HUES64 (cell line): ENCODE measurements at regions not wholly inside any gene's neighbourhood (a gene's known extent, or its start where the extent isn't known, plus 50 kb on each side); places are given as distances from the start of the nearest gene placed in this dataset.

Experiments
- H3K27ac ChIP-seq: 2 replicates; pipeline ENCODE4 v1.7.0; 2013; ENCODE audit warnings: low read depth, low read length, inconsistent platforms
- H3K27me3 ChIP-seq: 2 replicates; pipeline ENCODE4 v1.6.1; 2013; ENCODE audit warnings: mild to moderate bottlenecking, low read length; ENCODE audit not compliant: insufficient read depth
- H3K36me3 ChIP-seq: 2 replicates; pipeline ENCODE4 v1.6.1; 2013; ENCODE audit warnings: mild to moderate bottlenecking, low read length; ENCODE audit not compliant: insufficient read depth
- H3K4me1 ChIP-seq: 2 replicates; pipeline ENCODE4 v1.6.1; 2013; ENCODE audit warnings: mild to moderate bottlenecking, low read length, moderate library complexity; ENCODE audit not compliant: insufficient read depth
- H3K4me3 ChIP-seq: 2 replicates; pipeline ENCODE4 v1.5.1; 2013; ENCODE audit warnings: mild to moderate bottlenecking, low read length, moderate library complexity
- H3K9ac ChIP-seq: 2 replicates; pipeline ENCODE4 v1.6.1; 2013; ENCODE audit warnings: mild to moderate bottlenecking, low read depth, low read length
- H3K9me3 ChIP-seq: 2 replicates; pipeline ENCODE4 v1.6.1; 2013; ENCODE audit warnings: low read depth, low read length; ENCODE audit not compliant: insufficient read depth

DNA sequence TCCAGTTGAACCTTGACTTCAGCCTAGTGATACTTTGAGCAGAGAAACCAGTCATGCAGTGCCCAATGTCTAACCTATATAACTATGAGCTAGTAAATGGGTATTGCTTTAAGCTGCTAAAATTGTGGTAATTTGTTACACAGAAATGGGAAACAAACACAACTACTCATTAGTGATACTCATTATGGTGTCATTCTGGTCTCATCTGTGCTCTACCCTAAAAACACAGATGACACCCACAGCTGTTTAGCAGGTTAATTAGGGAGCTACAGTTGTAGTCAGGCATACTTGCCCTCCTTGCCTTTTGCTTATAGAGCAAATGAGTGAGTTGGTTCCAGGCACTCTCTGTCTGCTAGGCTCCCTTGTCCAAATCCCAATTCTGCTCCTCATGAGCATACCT lies 50.0 kb upstream of the ATF7IP start:
- Histone ChIP-seq H3K9ac (no peak overlapping the region), H3K9me3 (no peaks in the 10 kb centered on the region), H3K36me3 (no peaks in the 10 kb centered on the region), H3K4me3 (no peak overlapping the region), H3K27ac (no peak overlapping the region), H3K27me3 (no peaks in the 10 kb centered on the region), H3K4me1 (no peaks in the 10 kb centered on the region)
